Neural cell (in vitro differentiated cells): ENCODE measurements at regions not wholly inside any gene's neighbourhood (a gene's known extent, or its start where the extent isn't known, plus 50 kb on each side); places are given as distances from the start of the nearest gene placed in this dataset.

Source experiments
- CTCF ChIP-seq: fragments of 450-650 bp; IDR thresholded peaks from 2 replicates; pipeline ENCODE4 v1.5.1; 2014; ENCODE audit warnings: antibody characterized with exemption, mild to moderate bottlenecking, moderate library complexity; ENCODE audit not compliant: poor library complexity, severe bottlenecking
- EP300 ChIP-seq: fragments of 450-650 bp; conservative IDR thresholded peaks from 2 replicates; pipeline ENCODE4 v1.6.1; 2014; ENCODE audit warnings: antibody characterized with exemption, mild to moderate bottlenecking, moderate library complexity; ENCODE audit not compliant: poor library complexity, severe bottlenecking
- EZH2 ChIP-seq: fragments of 200-600, 300-800 bp; shearing (Covaris generic), sonication (generic); IDR thresholded peaks from 2 replicates; pipeline ENCODE4 v1.6.1; 2014; ENCODE audit warnings: antibody characterized with exemption, low read length, borderline replicate concordance, mild to moderate bottlenecking; ENCODE audit not compliant: insufficient read depth, poor library complexity, severe bottlenecking
- POLR2AphosphoS5 ChIP-seq: IDR thresholded peaks from 2 replicates; pipeline ENCODE4 v1.6.1; 2012
- TAF1 ChIP-seq: IDR thresholded peaks from 2 replicates; pipeline ENCODE4 v1.6.1; 2012; ENCODE audit warnings: low read depth

DNA sequence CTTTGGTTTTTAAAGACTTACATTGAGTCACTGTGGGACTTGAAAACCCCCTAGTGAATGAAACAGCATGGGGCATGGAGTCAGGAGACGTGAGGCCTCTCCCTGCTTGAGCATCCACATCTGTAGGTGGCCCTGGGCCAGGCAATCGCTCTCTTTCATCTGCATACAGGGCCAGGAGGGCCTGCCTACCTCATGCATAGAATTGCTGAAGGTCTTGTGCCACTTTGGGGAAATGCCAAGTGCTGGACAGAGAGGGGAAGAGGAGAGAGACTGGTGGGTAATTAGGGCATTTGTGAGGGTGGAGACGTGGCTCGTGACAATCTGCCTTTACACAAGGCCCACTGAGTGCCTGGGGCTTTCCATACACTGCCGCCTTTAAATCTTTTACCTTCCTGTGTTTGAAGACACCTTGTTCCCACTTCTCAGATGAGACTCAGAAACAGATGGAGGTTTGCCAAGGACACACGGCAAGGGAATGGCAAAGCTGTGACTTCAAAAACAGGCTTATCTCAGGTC lies 322.2 kb upstream of the HS6ST1 start:
- TF ChIP-seq CTCF (no peak), EP300 (no peak), TAF1 (no peak), POLR2AphosphoS5 (no peak), EZH2 (no peak)
